Epithelial cell of proximal tubule (primary cell): ENCODE measurements at regions not wholly inside any gene's neighbourhood (a gene's known extent, or its start where the extent isn't known, plus 50 kb on each side); places are given as distances from the start of the nearest gene placed in this dataset.
A peak's percentile ranks its signal among the peaks of the same experiment; 100 is the strongest.

Experiments
- DNase-seq: peaks from one replicate; pipeline ENCODE4 v3.0.0-alpha.2; 2011; ENCODE audit warnings: low read depth
- H3K4me3 ChIP-seq: 2 replicates; pipeline ENCODE4 v1.5.1; 2011; ENCODE audit warnings: low read depth, mild to moderate bottlenecking, low read length
- TF ChIP-seq, protein P1 (sequence below): conservative IDR thresholded peaks from 2 replicates; pipeline ENCODE4 v1.5.1; 2012; ENCODE audit warnings: low read depth, mild to moderate bottlenecking, low read length

- TF ChIP-seq, protein P1, sequence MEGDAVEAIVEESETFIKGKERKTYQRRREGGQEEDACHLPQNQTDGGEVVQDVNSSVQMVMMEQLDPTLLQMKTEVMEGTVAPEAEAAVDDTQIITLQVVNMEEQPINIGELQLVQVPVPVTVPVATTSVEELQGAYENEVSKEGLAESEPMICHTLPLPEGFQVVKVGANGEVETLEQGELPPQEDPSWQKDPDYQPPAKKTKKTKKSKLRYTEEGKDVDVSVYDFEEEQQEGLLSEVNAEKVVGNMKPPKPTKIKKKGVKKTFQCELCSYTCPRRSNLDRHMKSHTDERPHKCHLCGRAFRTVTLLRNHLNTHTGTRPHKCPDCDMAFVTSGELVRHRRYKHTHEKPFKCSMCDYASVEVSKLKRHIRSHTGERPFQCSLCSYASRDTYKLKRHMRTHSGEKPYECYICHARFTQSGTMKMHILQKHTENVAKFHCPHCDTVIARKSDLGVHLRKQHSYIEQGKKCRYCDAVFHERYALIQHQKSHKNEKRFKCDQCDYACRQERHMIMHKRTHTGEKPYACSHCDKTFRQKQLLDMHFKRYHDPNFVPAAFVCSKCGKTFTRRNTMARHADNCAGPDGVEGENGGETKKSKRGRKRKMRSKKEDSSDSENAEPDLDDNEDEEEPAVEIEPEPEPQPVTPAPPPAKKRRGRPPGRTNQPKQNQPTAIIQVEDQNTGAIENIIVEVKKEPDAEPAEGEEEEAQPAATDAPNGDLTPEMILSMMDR: no peak
- no peak overlapping the region for H3K4me3 ChIP-seq
- no peak for DNase-seq
Observed at GRCh38 chr18:43949291-43949690, 672.0 kb upstream of the SYT4 start.

GRCh38 chr18:43950062-43950461 lies 672.8 kb upstream of the SYT4 start:
- H3K4me3 ChIP-seq: no peak overlapping the region
- TF ChIP-seq, protein P1: no peak
- no peak for DNase-seq

- no peak for DNase-seq
- H3K4me3 ChIP-seq: no peak overlapping the region
Observed at GRCh38 chr18:43952398-43952797, 675.1 kb upstream of the SYT4 start.

GRCh38 chr18:43961722-43962121 lies 684.4 kb upstream of the SYT4 start:
- TF ChIP-seq, protein P1: no peak
- DNase-seq: peak; percentile 52
- H3K4me3 ChIP-seq: no peak overlapping the region

More at GRCh38 chr18:43952398-43952797, 675.1 kb upstream of the SYT4 start:
- TF ChIP-seq, protein P1: no peak

- TF ChIP-seq, protein P1: no peak
- no peak for DNase-seq
- no peak overlapping the region for H3K4me3 ChIP-seq
Observed at GRCh38 chr18:43964666-43965065, 687.4 kb upstream of the SYT4 start.

GRCh38 chr18:43965691-43966090 lies 688.4 kb upstream of the SYT4 start:
- TF ChIP-seq, protein P1: no peak
- H3K4me3 ChIP-seq: no peak overlapping the region
- DNase-seq: no peak

- no peak for DNase-seq
- TF ChIP-seq, protein P1: no peak
- no peak overlapping the region for H3K4me3 ChIP-seq
Observed at GRCh38 chr18:43970656-43971055, 693.4 kb upstream of the SYT4 start.
